H1 (cell line): ENCODE measurements at regions not wholly inside any gene's neighbourhood (a gene's known extent, or its start where the extent isn't known, plus 50 kb on each side); places are given as distances from the start of the nearest gene placed in this dataset.

Experiments
- CTCF ChIA-PET: fragments of 300-600 bp; sonication (Branson Sonifier 250); formaldehyde crosslinking; loops from one replicate; lab custom pipeline; 2021; ENCODE audit not compliant: partially characterized antibody; lab: Charles Lee
- POLR2A ChIA-PET: fragments of 300-600 bp; sonication (Branson Sonifier 250); formaldehyde crosslinking; loops from one replicate; lab custom pipeline; 2021; ENCODE audit warnings: inconsistent platforms; ENCODE audit not compliant: partially characterized antibody; lab: Charles Lee
- DNase-seq, 2 experiments: peaks; one replicate each; pipeline versions ENCODE4 v3.0.0 to v3.0.0-alpha.2; 2010 to 2022; ENCODE audit warnings: low spot score in 2 of 2, low read depth in 1 of 2, mixed read lengths in 1 of 2
- FAIRE-seq: peaks from 2 replicates; lab custom pipeline; 2011; peaks lifted over from hg19 to GRCh38; lab: Jason Lieb, UNC
- H2AFZ ChIP-seq: 2 replicates; pipeline ENCODE4 v1.8.1; 2012; ENCODE audit warnings: low read length, inconsistent platforms
- H2AK5ac ChIP-seq: 2 replicates; pipeline ENCODE4 v1.6.1; 2013; ENCODE audit warnings: low read depth, low read length
- H2BK120ac ChIP-seq: replicated peaks from 2 replicates; pipeline ENCODE3; 2013; ENCODE audit warnings: low read depth, low read length, inconsistent platforms
- H2BK12ac ChIP-seq: 2 replicates; pipeline ENCODE4 v1.6.1; 2013; ENCODE audit warnings: low read depth, low read length
- H2BK15ac ChIP-seq: 2 replicates; pipeline ENCODE4 v1.6.1; 2013; ENCODE audit warnings: low read length
- H2BK20ac ChIP-seq: 2 replicates; pipeline ENCODE4 v1.6.1; 2013; ENCODE audit warnings: low read length
- H2BK5ac ChIP-seq: 2 replicates; pipeline ENCODE4 v1.6.1; 2013; ENCODE audit warnings: low read depth, low read length
- H3K14ac ChIP-seq: 2 replicates; pipeline ENCODE4 v1.6.1; 2013; ENCODE audit warnings: inconsistent platforms; ENCODE audit not compliant: insufficient read length
- H3K18ac ChIP-seq: 2 replicates; pipeline ENCODE4 v1.6.1; 2013; ENCODE audit warnings: low read length; ENCODE audit errors: extremely low read depth
- H3K23ac ChIP-seq: 2 replicates; pipeline ENCODE4 v1.6.1; 2013; ENCODE audit warnings: inconsistent platforms; ENCODE audit not compliant: insufficient read length
- H3K23me2 ChIP-seq: 2 replicates; pipeline ENCODE4 v1.6.1; 2013; ENCODE audit warnings: low read depth, low read length
- H3K27ac ChIP-seq: 2 replicates; pipeline ENCODE4 v1.6.1; 2011; ENCODE audit warnings: low read depth, low read length, inconsistent platforms
- H3K27me3 ChIP-seq, 4 experiments: replicated peaks in 1 of 4; 1 replicate in 1 of 4; 2 replicates in 3 of 4; pipeline versions ENCODE4 v1.6.1 to v1.8.1; 2011 to 2013; ENCODE audit warnings: low read length in 3 of 4, mild to moderate bottlenecking in 3 of 4, inconsistent platforms in 2 of 4, mixed read lengths in 2 of 4, moderate library complexity in 1 of 4; ENCODE audit not compliant: control insufficient read depth in 3 of 4, insufficient read depth in 3 of 4; ENCODE audit errors: extremely low read depth in 1 of 4
- H3K36me3 ChIP-seq, 4 experiments: 2 replicates each; pipeline versions ENCODE4 v1.6.1 to v1.8.1; 2011 to 2013; ENCODE audit warnings: mild to moderate bottlenecking in 4 of 4, low read length in 3 of 4, moderate library complexity in 2 of 4, control low read depth in 1 of 4, inconsistent platforms in 1 of 4; ENCODE audit not compliant: insufficient read depth in 4 of 4, control insufficient read depth in 2 of 4
- H3K4ac ChIP-seq: replicated peaks from 2 replicates; pipeline ENCODE3; 2013; ENCODE audit warnings: low read length, low read depth, mixed read lengths, inconsistent platforms; ENCODE audit not compliant: insufficient read length
- H3K4me1 ChIP-seq, 4 experiments: replicated peaks in 1 of 4; 1 replicate in 1 of 4; 2 replicates in 3 of 4; pipeline versions ENCODE4 v1.6.1 to v1.8.1; 2011 to 2013; ENCODE audit warnings: low read length in 3 of 4, inconsistent platforms in 2 of 4, mixed read lengths in 1 of 4; ENCODE audit not compliant: insufficient read depth in 4 of 4, control insufficient read depth in 3 of 4
- H3K4me2 ChIP-seq, 2 experiments: 2 replicates each; pipeline versions ENCODE4 v1.6.1 to v1.8.1; 2011 to 2013; ENCODE audit warnings: low read depth in 2 of 2, low read length in 2 of 2, control low read depth in 1 of 2, inconsistent platforms in 1 of 2, mild to moderate bottlenecking in 1 of 2; ENCODE audit not compliant: insufficient read depth in 1 of 2
- H3K4me3 ChIP-seq, 4 experiments: fragments of 200-600, 300-600 bp in 1 of 4; sonication (generic), shearing (Covaris generic), sonication (Bioruptor Twin) in 1 of 4; 2 replicates each; pipeline versions ENCODE4 v1.5.1 to v1.8.1; 2011 to 2016; ENCODE audit warnings: low read length in 4 of 4, low read depth in 3 of 4, control low read depth in 2 of 4, inconsistent platforms in 2 of 4, mild to moderate bottlenecking in 2 of 4, mixed read lengths in 1 of 4, moderate library complexity in 1 of 4; ENCODE audit not compliant: insufficient read depth in 2 of 4; ENCODE audit errors: extremely low read depth in 1 of 4
- H3K56ac ChIP-seq: replicated peaks from 2 replicates; pipeline ENCODE3; 2013; ENCODE audit warnings: low read depth, mild to moderate bottlenecking, mixed read lengths, low read length, inconsistent platforms; ENCODE audit not compliant: insufficient read length
- H3K79me1 ChIP-seq: 2 replicates; pipeline ENCODE4 v1.6.1; 2013; ENCODE audit warnings: low read depth, low read length, control low read depth
- H3K79me2 ChIP-seq, 2 experiments: 2 replicates each; pipeline versions ENCODE4 v1.6.1 to v1.8.1; 2012 to 2013; ENCODE audit warnings: low read length in 2 of 2, mild to moderate bottlenecking in 2 of 2, inconsistent platforms in 1 of 2; ENCODE audit not compliant: insufficient read depth in 2 of 2, control insufficient read depth in 1 of 2
- H3K9ac ChIP-seq, 4 experiments: replicated peaks in 1 of 4; 1 replicate in 1 of 4; 2 replicates in 3 of 4; pipeline versions ENCODE4 v1.6.1 to v1.8.1; 2011 to 2013; ENCODE audit warnings: low read depth in 3 of 4, low read length in 3 of 4, control low read depth in 2 of 4, mild to moderate bottlenecking in 2 of 4, moderate library complexity in 2 of 4, inconsistent platforms in 1 of 4; ENCODE audit errors: extremely low read depth in 1 of 4
- H3K9me3 ChIP-seq, 2 experiments: 2 replicates each; pipeline versions ENCODE4 v1.6.1 to v1.8.1; 2012 to 2013; ENCODE audit warnings: mild to moderate bottlenecking in 2 of 2, moderate library complexity in 2 of 2, control low read depth in 1 of 2, inconsistent platforms in 1 of 2, low read depth in 1 of 2, low read length in 1 of 2, mixed read lengths in 1 of 2; ENCODE audit not compliant: insufficient read depth in 2 of 2
- H4K20me1 ChIP-seq, 2 experiments: replicated peaks in 1 of 2; 2 replicates each; pipeline versions ENCODE3 to v1.8.1; 2011 to 2013; ENCODE audit warnings: inconsistent platforms in 2 of 2, low read length in 2 of 2, mild to moderate bottlenecking in 1 of 2; ENCODE audit not compliant: insufficient read depth in 2 of 2, control insufficient read depth in 1 of 2
- H4K5ac ChIP-seq: 2 replicates; pipeline ENCODE4 v1.6.1; 2013; ENCODE audit warnings: low read length, low read depth, mixed read lengths, inconsistent platforms; ENCODE audit not compliant: insufficient read length
- H4K8ac ChIP-seq: 2 replicates; pipeline ENCODE4 v1.8.0; 2013; ENCODE audit warnings: mild to moderate bottlenecking, moderate library complexity, low read length, inconsistent platforms; ENCODE audit not compliant: insufficient read depth; ENCODE audit errors: extremely low read depth
- H4K91ac ChIP-seq: replicated peaks from 2 replicates; pipeline ENCODE3; 2013; ENCODE audit warnings: low read length, mixed read lengths, inconsistent platforms; ENCODE audit not compliant: insufficient read length
- ATF2 ChIP-seq: IDR thresholded peaks from 2 replicates; pipeline ENCODE4 v1.6.1; 2012; ENCODE audit warnings: low read length, inconsistent platforms
- CREB1 ChIP-seq: IDR thresholded peaks from 2 replicates; pipeline ENCODE4 v1.6.1; 2012; ENCODE audit warnings: inconsistent platforms
- CTBP2 ChIP-seq: IDR thresholded peaks from 2 replicates; pipeline ENCODE4 v1.7.0; 2011; ENCODE audit warnings: borderline replicate concordance, mild to moderate bottlenecking, moderate library complexity, mixed read lengths, low read length; ENCODE audit not compliant: insufficient read depth, insufficient read length
- MAFK ChIP-seq: IDR thresholded peaks from 2 replicates; pipeline ENCODE4 v1.6.1; 2012; ENCODE audit warnings: low read depth, mild to moderate bottlenecking, improper control_type of control experiment, low read length
- RFX5 ChIP-seq: IDR thresholded peaks from 2 replicates; pipeline ENCODE4 v1.6.1; 2011; ENCODE audit warnings: low read depth, low read length, improper control_type of control experiment, borderline replicate concordance
- WGBS, 2 experiments: shearing (Covaris generic) in 1 of 2; methylation state at CpG; one replicate each; pipeline versions ENCODE4 v1.1.6 to v1.1.7; 2013 to 2015; ENCODE audit warnings: low lambda C conversion rate in 2 of 2, mixed read lengths in 2 of 2, inconsistent platforms in 1 of 2, low coverage in 1 of 2, missing lambda C conversion rate in 1 of 2; ENCODE audit not compliant: insufficient replicate concordance in 2 of 2, insufficient coverage in 1 of 2, insufficient read length in 1 of 2; ENCODE audit errors: extremely low coverage in 1 of 2, missing lambda C conversion rate in 1 of 2; 5-methylcytosine and 5-hydroxymethylcytosine counted together

- WGBS, 2 experiments, result 96% methylated on average over 2 of the region's 2 CpGs; no CpG with 5 or more reads in 1 of the 2 experiments
- Histone ChIP-seq H3K18ac (no peak overlapping the region), H3K79me1 (no peaks in the 10 kb centered on the region), H3K23ac (no peak overlapping the region), H2BK20ac (no peak overlapping the region), H3K4me1 (no peaks in the 10 kb centered on the region), H3K23me2 (no peaks in the 10 kb centered on the region), H3K27me3 (no peaks in the 10 kb centered on the region), H2BK120ac (no peak overlapping the region), H3K9me3 (no peaks in the 10 kb centered on the region), H3K79me2 (no peaks in the 10 kb centered on the region), H3K36me3 (no peaks in the 10 kb centered on the region), H3K56ac (no peak overlapping the region), H4K8ac (no peak overlapping the region), H2BK12ac (no peak overlapping the region), H2AK5ac (no peak overlapping the region), H3K4me3 (no peak overlapping the region), H3K4ac (no peak overlapping the region), H2BK5ac (no peak overlapping the region), H3K14ac (no peak overlapping the region), H4K91ac (no peak overlapping the region), H3K4me2 (no peak overlapping the region), H3K27ac (no peak overlapping the region), H3K9ac (no peak overlapping the region), H4K20me1 (no peaks in the 10 kb centered on the region), H2AFZ (no peak overlapping the region), H4K5ac (no peak overlapping the region), H2BK15ac (no peak overlapping the region)
- DNase-seq, result no peak
- no peak for FAIRE-seq
- POLR2A ChIA-PET, result no interaction called here
- CTCF ChIA-PET, result interaction anchor here (0.8 to 1.2 kb wide), 2 partner anchors 10 to 34 kb away, joined by 3 to 4 read pairs; no protein-coding TSS in a partner anchor
- TF ChIP-seq RFX5, result no peak
- no peak for TF ChIP-seq ATF2
- TF ChIP-seq CREB1, result no peak
- no peak for TF ChIP-seq CTBP2
- no peak for TF ChIP-seq MAFK
Observed at GRCh38 chr6:113396730-113397129, 460.4 kb upstream of the MARCKS start.
